ENCODE measurements at regions not wholly inside any gene's neighbourhood (a gene's known extent, or its start where the extent isn't known, plus 50 kb on each side); places are given as distances from the start of the nearest gene placed in this dataset.

DNA sequence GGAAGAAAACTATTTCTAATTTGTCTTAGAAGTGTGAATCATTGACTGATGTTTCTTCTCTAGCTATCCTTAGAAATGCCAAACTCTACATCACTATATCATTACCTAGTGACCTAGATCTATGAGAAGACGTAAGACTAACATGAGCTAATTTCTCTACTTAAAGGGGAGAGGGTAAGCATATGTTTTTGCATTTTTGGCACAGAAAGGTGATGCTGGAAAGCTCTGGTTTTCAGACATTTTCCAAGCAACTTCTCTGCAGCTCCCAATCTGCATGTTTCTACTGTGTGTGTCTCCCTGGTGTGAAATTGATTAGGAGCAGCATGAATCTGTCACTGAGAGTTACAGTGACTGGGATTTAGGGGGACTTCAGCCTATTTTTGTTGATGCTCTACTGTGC, 235.2 kb upstream of the LINC00305 start:
- TF ChIP-seq TAF1 (CRISPR knock-in tag; IDR thresholded peaks at IDR 0.05) (no peak), FOXA1 (IDR thresholded peaks at IDR 0.05) (no peak), FOXA1 (CRISPR knock-in tag; IDR thresholded peaks at IDR 0.05) (no peak), NFIC (IDR thresholded peaks at IDR 0.05; ENCODE audit: low read length) (no peak), REPIN1 (CRISPR knock-in tag; IDR thresholded peaks at IDR 0.05; ENCODE audit: borderline replicate concordance, low read depth) (no peak), NFKB2 (CRISPR knock-in tag; IDR thresholded peaks at IDR 0.05; ENCODE audit: borderline replicate concordance) (no peak), RAD51 (IDR thresholded peaks at IDR 0.05; ENCODE audit: borderline replicate concordance) (no peak), ISX (CRISPR knock-in tag; conservative IDR thresholded peaks at IDR 0.05) (no peak)
- TF ChIP-seq, protein P1, sequence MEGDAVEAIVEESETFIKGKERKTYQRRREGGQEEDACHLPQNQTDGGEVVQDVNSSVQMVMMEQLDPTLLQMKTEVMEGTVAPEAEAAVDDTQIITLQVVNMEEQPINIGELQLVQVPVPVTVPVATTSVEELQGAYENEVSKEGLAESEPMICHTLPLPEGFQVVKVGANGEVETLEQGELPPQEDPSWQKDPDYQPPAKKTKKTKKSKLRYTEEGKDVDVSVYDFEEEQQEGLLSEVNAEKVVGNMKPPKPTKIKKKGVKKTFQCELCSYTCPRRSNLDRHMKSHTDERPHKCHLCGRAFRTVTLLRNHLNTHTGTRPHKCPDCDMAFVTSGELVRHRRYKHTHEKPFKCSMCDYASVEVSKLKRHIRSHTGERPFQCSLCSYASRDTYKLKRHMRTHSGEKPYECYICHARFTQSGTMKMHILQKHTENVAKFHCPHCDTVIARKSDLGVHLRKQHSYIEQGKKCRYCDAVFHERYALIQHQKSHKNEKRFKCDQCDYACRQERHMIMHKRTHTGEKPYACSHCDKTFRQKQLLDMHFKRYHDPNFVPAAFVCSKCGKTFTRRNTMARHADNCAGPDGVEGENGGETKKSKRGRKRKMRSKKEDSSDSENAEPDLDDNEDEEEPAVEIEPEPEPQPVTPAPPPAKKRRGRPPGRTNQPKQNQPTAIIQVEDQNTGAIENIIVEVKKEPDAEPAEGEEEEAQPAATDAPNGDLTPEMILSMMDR (CRISPR knock-in tag; IDR thresholded peaks at IDR 0.05), result no peak
- TF ChIP-seq, protein P2, sequence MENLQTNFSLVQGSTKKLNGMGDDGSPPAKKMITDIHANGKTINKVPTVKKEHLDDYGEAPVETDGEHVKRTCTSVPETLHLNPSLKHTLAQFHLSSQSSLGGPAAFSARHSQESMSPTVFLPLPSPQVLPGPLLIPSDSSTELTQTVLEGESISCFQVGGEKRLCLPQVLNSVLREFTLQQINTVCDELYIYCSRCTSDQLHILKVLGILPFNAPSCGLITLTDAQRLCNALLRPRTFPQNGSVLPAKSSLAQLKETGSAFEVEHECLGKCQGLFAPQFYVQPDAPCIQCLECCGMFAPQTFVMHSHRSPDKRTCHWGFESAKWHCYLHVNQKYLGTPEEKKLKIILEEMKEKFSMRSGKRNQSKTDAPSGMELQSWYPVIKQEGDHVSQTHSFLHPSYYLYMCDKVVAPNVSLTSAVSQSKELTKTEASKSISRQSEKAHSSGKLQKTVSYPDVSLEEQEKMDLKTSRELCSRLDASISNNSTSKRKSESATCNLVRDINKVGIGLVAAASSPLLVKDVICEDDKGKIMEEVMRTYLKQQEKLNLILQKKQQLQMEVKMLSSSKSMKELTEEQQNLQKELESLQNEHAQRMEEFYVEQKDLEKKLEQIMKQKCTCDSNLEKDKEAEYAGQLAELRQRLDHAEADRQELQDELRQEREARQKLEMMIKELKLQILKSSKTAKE (CRISPR knock-in tag; IDR thresholded peaks at IDR 0.05; ENCODE audit: borderline replicate concordance), result no peak
- TF ChIP-seq, protein P3, sequence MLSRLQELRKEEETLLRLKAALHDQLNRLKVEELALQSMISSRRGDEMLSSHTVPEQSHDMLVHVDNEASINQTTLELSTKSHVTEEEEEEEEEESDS (CRISPR knock-in tag; IDR thresholded peaks at IDR 0.05; ENCODE audit: borderline replicate concordance), result no peak
- TF ChIP-seq, protein P4, sequence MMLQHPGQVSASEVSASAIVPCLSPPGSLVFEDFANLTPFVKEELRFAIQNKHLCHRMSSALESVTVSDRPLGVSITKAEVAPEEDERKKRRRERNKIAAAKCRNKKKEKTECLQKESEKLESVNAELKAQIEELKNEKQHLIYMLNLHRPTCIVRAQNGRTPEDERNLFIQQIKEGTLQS (CRISPR knock-in tag; IDR thresholded peaks at IDR 0.05), result no peak
